HepG2 (cell line): ENCODE measurements at regions not wholly inside any gene's neighbourhood (a gene's known extent, or its start where the extent isn't known, plus 50 kb on each side); places are given as distances from the start of the nearest gene placed in this dataset.

Experiments used
- ATAC-seq: fragments of 200-7000 bp; cut with Tn5 transposase; 3 replicates; pipeline ENCODE4 v1.9.1; 2020; ENCODE audit warnings: mild to moderate bottlenecking, moderate library complexity
- BruUV-seq: library from RNA; stranded (reverse); fragments of 400-500 nt; replicated peaks from 2 replicates; lab custom pipeline; 2021; lab: Mats Ljungman, UMichigan
- CTCF ChIA-PET: fragments of 300-600 bp; formaldehyde crosslinking; extraction: SDS; loops from one replicate; lab custom pipeline; 2021; ENCODE audit warnings: low total read pairs, inconsistent platforms, low intra/inter-chr PET ratio; lab: Yijun Ruan, JAX
- POLR2A ChIA-PET: fragments of 350-600 bp; sonication (Branson Sonifier 250); formaldehyde crosslinking; loops from one replicate; lab custom pipeline; 2020; ENCODE audit warnings: antibody characterized with exemption, inconsistent platforms; lab: Yijun Ruan, JAX
- DNase-seq: peaks from one replicate; pipeline ENCODE4 v3.0.0-alpha.2; 2015; ENCODE audit warnings: low spot score
- FAIRE-seq: peaks from 3 replicates; lab custom pipeline; 2011; peaks lifted over from hg19 to GRCh38; lab: Jason Lieb, UNC
- H2AFZ ChIP-seq: one replicate; pipeline ENCODE4 v1.6.1; 2011; ENCODE audit warnings: low read length, inconsistent platforms
- H3K27ac ChIP-seq: fragments of 300-600 bp; 3 replicates; pipeline ENCODE4 v1.8.0; 2011; ENCODE audit warnings: mixed run types, mild to moderate bottlenecking, mixed read lengths, low read length, inconsistent platforms; ENCODE audit not compliant: insufficient read depth; ENCODE audit errors: extremely low read length
- H3K27me3 ChIP-seq, 2 experiments: fragments of 200-600 bp in 1 of 2; 2 replicates in 1 of 2; 3 replicates in 1 of 2; pipeline versions ENCODE4 v1.6.0 to v1.8.0; 2011; ENCODE audit warnings: low read length in 2 of 2, mild to moderate bottlenecking in 2 of 2, moderate library complexity in 2 of 2, inconsistent platforms in 1 of 2; ENCODE audit not compliant: insufficient read depth in 2 of 2, control insufficient read depth in 1 of 2
- H3K36me3 ChIP-seq, 2 experiments: fragments of 200-600 bp in 1 of 2; replicated peaks in 1 of 2; 2 replicates in 1 of 2; 3 replicates in 1 of 2; pipeline versions ENCODE4 v1.5.1 to v1.8.0; 2011; ENCODE audit warnings: low read length in 2 of 2, inconsistent platforms in 1 of 2; ENCODE audit not compliant: insufficient read depth in 2 of 2, control insufficient read depth in 1 of 2
- H3K4me1 ChIP-seq: 2 replicates; pipeline ENCODE4 v1.5.1; 2012; ENCODE audit warnings: low read length, inconsistent platforms; ENCODE audit not compliant: insufficient read depth
- H3K4me2 ChIP-seq: 2 replicates; pipeline ENCODE4 v1.6.0; 2011; ENCODE audit warnings: low read depth, low read length, inconsistent platforms
- H3K4me3 ChIP-seq, 3 experiments: fragments of 200-600 bp in 1 of 3; sonication (generic), shearing (Covaris generic) in 1 of 3; replicated peaks in 1 of 3; 2 replicates each; pipeline ENCODE4 v1.5.1; 2011 to 2016; ENCODE audit warnings: low read length in 3 of 3, inconsistent platforms in 2 of 3, low read depth in 2 of 3, mild to moderate bottlenecking in 2 of 3, control low read depth in 1 of 3, mixed read lengths in 1 of 3; ENCODE audit not compliant: insufficient read depth in 1 of 3
- H3K79me2 ChIP-seq: one replicate; pipeline ENCODE4 v1.6.1; 2011; ENCODE audit warnings: low read length, inconsistent platforms; ENCODE audit not compliant: insufficient read depth
- H3K9ac ChIP-seq: 2 replicates; pipeline ENCODE4 v1.6.0; 2011; ENCODE audit warnings: mild to moderate bottlenecking, low read depth, low read length, inconsistent platforms; ENCODE audit not compliant: insufficient read depth
- H3K9me3 ChIP-seq: 2 replicates; pipeline ENCODE4 v1.5.1; 2012; ENCODE audit warnings: mild to moderate bottlenecking, low read length
- H4K20me1 ChIP-seq: 2 replicates; pipeline ENCODE4 v1.6.0; 2011; ENCODE audit warnings: inconsistent platforms, mild to moderate bottlenecking, low read length, moderate library complexity; ENCODE audit not compliant: insufficient read depth
- ATF3 ChIP-seq: sonication (generic); formaldehyde crosslinking; IDR thresholded peaks from 2 replicates; pipeline ENCODE4 v1.4.0; 2020; ENCODE audit warnings: missing genetic modification reagents
- GZF1 ChIP-seq: sonication (generic); formaldehyde crosslinking; IDR thresholded peaks from 2 replicates; pipeline ENCODE4 v1.5.1; 2020; ENCODE audit warnings: mild to moderate bottlenecking, missing genetic modification reagents
- HOMEZ ChIP-seq: IDR thresholded peaks from 2 replicates; pipeline ENCODE4 v1.6.1; 2016; ENCODE audit warnings: low read depth
- HOXA5 ChIP-seq: sonication (generic); formaldehyde crosslinking; IDR thresholded peaks from 2 replicates; pipeline ENCODE4 v1.4.0; 2020; ENCODE audit warnings: missing genetic modification reagents
- MTA1 ChIP-seq: sonication (generic); formaldehyde crosslinking; IDR thresholded peaks from 2 replicates; pipeline ENCODE4 v1.4.0; 2020; ENCODE audit warnings: missing genetic modification reagents, mild to moderate bottlenecking, borderline replicate concordance
- NFRKB ChIP-seq: fragments of 450-650 bp; IDR thresholded peaks from 2 replicates; pipeline ENCODE4 v1.6.1; 2017
- SP2 ChIP-seq: sonication (generic); formaldehyde crosslinking; IDR thresholded peaks from 2 replicates; pipeline ENCODE4 v1.5.1; 2020; ENCODE audit warnings: mild to moderate bottlenecking, missing genetic modification reagents
- TEAD3 ChIP-seq: optimal IDR thresholded peaks from 2 replicates; pipeline ENCODE3; 2016; ENCODE audit warnings: borderline replicate concordance
- TRIM24 ChIP-seq: sonication (generic); formaldehyde crosslinking; IDR thresholded peaks from 2 replicates; pipeline ENCODE4 v1.8.0; 2022; ENCODE audit warnings: mild to moderate bottlenecking, missing genetic modification reagents
- ZFP62 ChIP-seq: sonication (generic); formaldehyde crosslinking; IDR thresholded peaks from 2 replicates; pipeline ENCODE4 v1.4.0; 2020; ENCODE audit warnings: missing genetic modification reagents
- ZNF180 ChIP-seq: sonication (generic); formaldehyde crosslinking; IDR thresholded peaks from 2 replicates; pipeline ENCODE4 v1.4.0; 2020; ENCODE audit warnings: low read depth, missing genetic modification reagents, borderline replicate concordance
- ZNF33A ChIP-seq: sonication (generic); formaldehyde crosslinking; IDR thresholded peaks from 2 replicates; pipeline ENCODE4 v1.5.1; 2020; ENCODE audit warnings: missing genetic modification reagents, mild to moderate bottlenecking, moderate library complexity, borderline replicate concordance
- ZNF549 ChIP-seq: sonication (generic); formaldehyde crosslinking; IDR thresholded peaks from 2 replicates; pipeline ENCODE4 v1.5.0; 2020; ENCODE audit warnings: missing genetic modification reagents
- ZSCAN30 ChIP-seq: sonication (generic); formaldehyde crosslinking; IDR thresholded peaks from 2 replicates; pipeline ENCODE4 v1.5.0; 2020; ENCODE audit warnings: mild to moderate bottlenecking, missing genetic modification reagents
- WGBS: methylation state at CpG from one replicate; pipeline ENCODE4 v1.1.6; 2017; ENCODE audit warnings: low lambda C conversion rate; 5-methylcytosine and 5-hydroxymethylcytosine counted together
- in situ Hi-C: cut with HindIII; loops from 2 replicates; pipeline ENCODE4 v1.10.0; 2017; ENCODE audit warnings: low pct_unique_long_range_greater_than_20kb; ENCODE audit not compliant: extremely low pct_ligation_motif_present
- intact Hi-C: fragments of 100-400 bp; cut with micrococcal nuclease; formaldehyde crosslinking; loops from one replicate; pipeline ENCODE4 v1.10.0; 2022; ENCODE audit not compliant: unreplicated experiment
- TF ChIP-seq, protein P1 (sequence below): sonication (generic); formaldehyde crosslinking; IDR thresholded peaks from 2 replicates; pipeline ENCODE4 v1.5.1; 2020; ENCODE audit warnings: mild to moderate bottlenecking, missing genetic modification reagents, borderline replicate concordance
- TF ChIP-seq, protein P2 (sequence below): fragments of 450-650 bp; IDR thresholded peaks from 2 replicates; pipeline ENCODE4 v1.6.1; 2017; ENCODE audit warnings: mild to moderate bottlenecking

- no peaks in the 10 kb centered on the region for H3K27me3 ChIP-seq
- H3K4me1 ChIP-seq = no peaks in the 10 kb centered on the region
- CTCF ChIA-PET = no interaction called here
- ATAC-seq (no peak), DNase-seq (no peak), FAIRE-seq (no peak)
- BruUV-seq = no TSS peak
- POLR2A ChIA-PET = no interaction called here
- H4K20me1 ChIP-seq = no peaks in the 10 kb centered on the region
- no peak overlapping the region for H3K4me2 ChIP-seq
- H3K9ac ChIP-seq = no peak overlapping the region
- H3K36me3 ChIP-seq = no peaks in the 10 kb centered on the region
- H3K9me3 ChIP-seq = no peaks in the 10 kb centered on the region
- no peak overlapping the region for H3K4me3 ChIP-seq
- TF ChIP-seq TEAD3 (CRISPR knock-in tag) (no peak), MTA1 (CRISPR knock-in tag) (no peak), TRIM24 (CRISPR knock-in tag) (no peak), ZNF549 (no peak), ZNF180 (CRISPR knock-in tag) (no peak), NFRKB (no peak), ZNF33A (CRISPR knock-in tag) (no peak)
- TF ChIP-seq, protein P1, sequence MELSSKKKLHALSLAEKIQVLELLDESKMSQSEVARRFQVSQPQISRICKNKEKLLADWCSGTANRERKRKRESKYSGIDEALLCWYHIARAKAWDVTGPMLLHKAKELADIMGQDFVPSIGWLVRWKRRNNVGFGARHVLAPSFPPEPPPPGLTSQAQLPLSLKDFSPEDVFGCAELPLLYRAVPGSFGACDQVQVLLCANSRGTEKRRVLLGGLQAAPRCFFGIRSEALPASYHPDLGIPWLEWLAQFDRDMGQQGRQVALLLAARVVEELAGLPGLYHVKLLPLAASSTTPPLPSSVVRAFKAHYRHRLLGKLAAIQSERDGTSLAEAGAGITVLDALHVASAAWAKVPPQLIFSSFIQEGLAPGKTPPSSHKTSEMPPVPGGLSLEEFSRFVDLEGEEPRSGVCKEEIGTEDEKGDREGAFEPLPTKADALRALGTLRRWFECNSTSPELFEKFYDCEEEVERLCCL = no peak
- no peak overlapping the region for H3K27ac ChIP-seq
- no peak overlapping the region for H2AFZ ChIP-seq
- in situ Hi-C loops = no loop called here
- intact Hi-C loops = no loop called here
- WGBS = 0% methylated on average over 1 of the region's 1 CpG
- H3K79me2 ChIP-seq = no peaks in the 10 kb centered on the region
Measured at GRCh38 chr12:61916831-61917230, 343.4 kb upstream of the USP15 start.

GRCh38 chr12:61919686-61920085 is 340.5 kb upstream of the USP15 start:
- no peak for FAIRE-seq
- no peak overlapping the region for H3K9ac ChIP-seq
- 0% methylated on average over 1 of the region's 1 CpG for WGBS
- in situ Hi-C loops (no loop called here), intact Hi-C loops (no loop called here)
- POLR2A ChIA-PET = no interaction called here
- H3K27me3 ChIP-seq = no peaks in the 10 kb centered on the region
- no peaks in the 10 kb centered on the region for H3K79me2 ChIP-seq
- H3K36me3 ChIP-seq = no peaks in the 10 kb centered on the region
- H2AFZ ChIP-seq = no peak overlapping the region
- no peak overlapping the region for H3K4me3 ChIP-seq
- H4K20me1 ChIP-seq = no peaks in the 10 kb centered on the region
- ATAC-seq = no peak
- no peak overlapping the region for H3K4me2 ChIP-seq
- no TSS peak for BruUV-seq
- H3K27ac ChIP-seq = no peak overlapping the region
- H3K9me3 ChIP-seq = no peaks in the 10 kb centered on the region
- CTCF ChIA-PET = no interaction called here
- DNase-seq = no peak
- H3K4me1 ChIP-seq = no peaks in the 10 kb centered on the region
- TF ChIP-seq HOXA5 = no peak
- no peak for TF ChIP-seq ATF3 (CRISPR knock-in tag)
- no peak for TF ChIP-seq SP2 (CRISPR knock-in tag)
- TF ChIP-seq, protein P2, sequence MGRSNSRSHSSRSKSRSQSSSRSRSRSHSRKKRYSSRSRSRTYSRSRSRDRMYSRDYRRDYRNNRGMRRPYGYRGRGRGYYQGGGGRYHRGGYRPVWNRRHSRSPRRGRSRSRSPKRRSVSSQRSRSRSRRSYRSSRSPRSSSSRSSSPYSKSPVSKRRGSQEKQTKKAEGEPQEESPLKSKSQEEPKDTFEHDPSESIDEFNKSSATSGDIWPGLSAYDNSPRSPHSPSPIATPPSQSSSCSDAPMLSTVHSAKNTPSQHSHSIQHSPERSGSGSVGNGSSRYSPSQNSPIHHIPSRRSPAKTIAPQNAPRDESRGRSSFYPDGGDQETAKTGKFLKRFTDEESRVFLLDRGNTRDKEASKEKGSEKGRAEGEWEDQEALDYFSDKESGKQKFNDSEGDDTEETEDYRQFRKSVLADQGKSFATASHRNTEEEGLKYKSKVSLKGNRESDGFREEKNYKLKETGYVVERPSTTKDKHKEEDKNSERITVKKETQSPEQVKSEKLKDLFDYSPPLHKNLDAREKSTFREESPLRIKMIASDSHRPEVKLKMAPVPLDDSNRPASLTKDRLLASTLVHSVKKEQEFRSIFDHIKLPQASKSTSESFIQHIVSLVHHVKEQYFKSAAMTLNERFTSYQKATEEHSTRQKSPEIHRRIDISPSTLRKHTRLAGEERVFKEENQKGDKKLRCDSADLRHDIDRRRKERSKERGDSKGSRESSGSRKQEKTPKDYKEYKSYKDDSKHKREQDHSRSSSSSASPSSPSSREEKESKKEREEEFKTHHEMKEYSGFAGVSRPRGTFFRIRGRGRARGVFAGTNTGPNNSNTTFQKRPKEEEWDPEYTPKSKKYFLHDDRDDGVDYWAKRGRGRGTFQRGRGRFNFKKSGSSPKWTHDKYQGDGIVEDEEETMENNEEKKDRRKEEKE = no peak
- no peak for TF ChIP-seq GZF1 (CRISPR knock-in tag)
- TF ChIP-seq HOMEZ (CRISPR knock-in tag) = no peak
- no peak for TF ChIP-seq ZFP62
- TF ChIP-seq ZSCAN30 (CRISPR knock-in tag) = no peak
